ENCODE measurements at regions not wholly inside any gene's neighbourhood (a gene's known extent, or its start where the extent isn't known, plus 50 kb on each side); places are given as distances from the start of the nearest gene placed in this dataset.
A peak's percentile ranks its signal among the peaks of the same experiment; 100 is the strongest.

- H3K36me3 ChIP-seq (ENCODE audit: control insufficient read depth in 1 of 2, insufficient read depth in 2 of 2, low read length in 1 of 2): no peaks in the 10 kb centered on the region
- no peaks in the 10 kb centered on the region for H3K27me3 ChIP-seq (ENCODE audit: control insufficient read depth in 1 of 2, insufficient read depth in 2 of 2, low read length in 1 of 2)
- no peaks in the 10 kb centered on the region for H3K4me1 ChIP-seq (ENCODE audit: control insufficient read depth in 1 of 2, insufficient read depth in 2 of 2, low read length in 2 of 2)
- DNase-seq (no peak), ATAC-seq (ENCODE audit: low FRiP score) (no peak)
- H3K4me3 ChIP-seq (ENCODE audit: low read length in 2 of 2): no peak overlapping the region
- no peak overlapping the region for H3K27ac ChIP-seq (ENCODE audit: low read depth in 1 of 2, low read length in 2 of 2)
- 96 to 98% methylated on average over 3 of the region's 3 CpGs for WGBS, 2 donors
- no peaks in the 10 kb centered on the region for H3K9me3 ChIP-seq (ENCODE audit: control insufficient read depth, low read length)
- intact Hi-C loops (cut with DNase I): no loop called here
Measured at GRCh38 chr1:208844158-208844557, 600.0 kb upstream of the PLXNA2 start.

- H3K36me3 ChIP-seq (ENCODE audit: control insufficient read depth in 1 of 2, insufficient read depth in 2 of 2, low read length in 1 of 2): no peaks in the 10 kb centered on the region
- peaks cover 0 to 2% of the 10 kb centered on the region in 2 donors for H3K4me1 ChIP-seq (ENCODE audit: control insufficient read depth in 1 of 2, insufficient read depth in 2 of 2, low read length in 2 of 2)
- DNase-seq (no peak), ATAC-seq (ENCODE audit: low FRiP score) (no peak)
- H3K27ac ChIP-seq (ENCODE audit: low read depth in 1 of 2, low read length in 2 of 2): no peak overlapping the region
- H3K9me3 ChIP-seq (ENCODE audit: control insufficient read depth, low read length): no peaks in the 10 kb centered on the region
- intact Hi-C loops (cut with DNase I): no loop called here
- no peak overlapping the region for H3K4me3 ChIP-seq (ENCODE audit: low read length in 2 of 2)
- H3K27me3 ChIP-seq (ENCODE audit: control insufficient read depth in 1 of 2, insufficient read depth in 2 of 2, low read length in 1 of 2): no peaks in the 10 kb centered on the region
- WGBS, 2 donors: 89 to 90% methylated on average over 1 of the region's 1 CpG
Measured at GRCh38 chr1:208848854-208849253, 604.7 kb upstream of the PLXNA2 start.

- Histone ChIP-seq H3K27me3 (ENCODE audit: control insufficient read depth in 1 of 2, insufficient read depth in 2 of 2, low read length in 1 of 2) (no peaks in the 10 kb centered on the region), H3K4me3 (ENCODE audit: low read length in 2 of 2) (no peak overlapping the region), H3K4me1 (ENCODE audit: control insufficient read depth in 1 of 2, insufficient read depth in 2 of 2, low read length in 2 of 2) (peaks cover 0 to 2% of the 10 kb centered on the region in 2 donors), H3K27ac (ENCODE audit: low read depth in 1 of 2, low read length in 2 of 2) (no peak overlapping the region), H3K9me3 (ENCODE audit: control insufficient read depth, low read length) (no peaks in the 10 kb centered on the region), H3K36me3 (ENCODE audit: control insufficient read depth in 1 of 2, insufficient read depth in 2 of 2, low read length in 1 of 2) (no peaks in the 10 kb centered on the region)
- DNase-seq (no peak), ATAC-seq (ENCODE audit: low FRiP score) (no peak)
- WGBS, 2 donors: 88 to 91% methylated on average over 5 of the region's 5 CpGs
- intact Hi-C loops (cut with DNase I): no loop called here
Measured at GRCh38 chr1:208850442-208850841, 606.3 kb upstream of the PLXNA2 start.

- no peaks in the 10 kb centered on the region for H3K9me3 ChIP-seq (ENCODE audit: control insufficient read depth, low read length)
- WGBS, 2 donors: 10 to 80% methylated on average over 2 of the region's 2 CpGs
- DNase-seq (peak; percentile 46 to 87), ATAC-seq (ENCODE audit: low FRiP score) (no peak)
- H3K4me3 ChIP-seq (ENCODE audit: low read length in 2 of 2): no peak overlapping the region
- H3K36me3 ChIP-seq (ENCODE audit: control insufficient read depth in 1 of 2, insufficient read depth in 2 of 2, low read length in 1 of 2): no peaks in the 10 kb centered on the region
- H3K27ac ChIP-seq (ENCODE audit: low read depth in 1 of 2, low read length in 2 of 2): no peak overlapping the region
- no peaks in the 10 kb centered on the region for H3K27me3 ChIP-seq (ENCODE audit: control insufficient read depth in 1 of 2, insufficient read depth in 2 of 2, low read length in 1 of 2)
- H3K4me1 ChIP-seq (ENCODE audit: control insufficient read depth in 1 of 2, insufficient read depth in 2 of 2, low read length in 2 of 2): peaks cover 0 to 2% of the 10 kb centered on the region in 2 donors
- intact Hi-C loops (cut with DNase I): no loop called here
Measured at GRCh38 chr1:208851366-208851765, 607.2 kb upstream of the PLXNA2 start.

- ATAC-seq (ENCODE audit: low FRiP score): no peak
- H3K27me3 ChIP-seq (ENCODE audit: control insufficient read depth in 1 of 2, insufficient read depth in 2 of 2, low read length in 1 of 2): no peaks in the 10 kb centered on the region
- no peaks in the 10 kb centered on the region for H3K36me3 ChIP-seq (ENCODE audit: control insufficient read depth in 1 of 2, insufficient read depth in 2 of 2, low read length in 1 of 2)
- no peak overlapping the region for H3K4me3 ChIP-seq (ENCODE audit: low read length in 2 of 2)
- no peaks in the 10 kb centered on the region for H3K9me3 ChIP-seq (ENCODE audit: control insufficient read depth, low read length)
- no peak for DNase-seq
- H3K4me1 ChIP-seq (ENCODE audit: control insufficient read depth in 1 of 2, insufficient read depth in 2 of 2, low read length in 2 of 2): peaks cover 0 to 2% of the 10 kb centered on the region in 2 donors
- intact Hi-C loops (cut with DNase I): no loop called here
- WGBS, 2 donors: 95% methylated on average over 3 of the region's 3 CpGs
- no peak overlapping the region for H3K27ac ChIP-seq (ENCODE audit: low read depth in 1 of 2, low read length in 2 of 2)
Measured at GRCh38 chr1:208852911-208853310, 608.7 kb upstream of the PLXNA2 start.

- Histone ChIP-seq H3K4me3 (ENCODE audit: low read length in 2 of 2) (no peak overlapping the region), H3K4me1 (ENCODE audit: control insufficient read depth in 1 of 2, insufficient read depth in 2 of 2, low read length in 2 of 2) (peaks cover 0 to 2% of the 10 kb centered on the region in 2 donors), H3K9me3 (ENCODE audit: control insufficient read depth, low read length) (no peaks in the 10 kb centered on the region), H3K27me3 (ENCODE audit: control insufficient read depth in 1 of 2, insufficient read depth in 2 of 2, low read length in 1 of 2) (no peaks in the 10 kb centered on the region), H3K27ac (ENCODE audit: low read depth in 1 of 2, low read length in 2 of 2) (no peak overlapping the region), H3K36me3 (ENCODE audit: control insufficient read depth in 1 of 2, insufficient read depth in 2 of 2, low read length in 1 of 2) (no peaks in the 10 kb centered on the region)
- ATAC-seq (ENCODE audit: low FRiP score) (no peak), DNase-seq (no peak)
- 90 to 95% methylated on average over 1 of the region's 1 CpG for WGBS, 2 donors
- intact Hi-C loops (cut with DNase I): no loop called here
Measured at GRCh38 chr1:208855403-208855802, 611.2 kb upstream of the PLXNA2 start.

GRCh38 chr1:208857465-208857864 lies 613.3 kb upstream of the PLXNA2 start:
- Histone ChIP-seq H3K4me3 (ENCODE audit: low read length in 2 of 2) (no peak overlapping the region), H3K9me3 (ENCODE audit: control insufficient read depth, low read length) (no peaks in the 10 kb centered on the region), H3K36me3 (ENCODE audit: control insufficient read depth in 1 of 2, insufficient read depth in 2 of 2, low read length in 1 of 2) (no peaks in the 10 kb centered on the region), H3K4me1 (ENCODE audit: control insufficient read depth in 1 of 2, insufficient read depth in 2 of 2, low read length in 2 of 2) (no peaks in the 10 kb centered on the region), H3K27ac (ENCODE audit: low read depth in 1 of 2, low read length in 2 of 2) (no peak overlapping the region), H3K27me3 (ENCODE audit: control insufficient read depth in 1 of 2, insufficient read depth in 2 of 2, low read length in 1 of 2) (no peaks in the 10 kb centered on the region)
- no peak for DNase-seq
- intact Hi-C loops (cut with DNase I): no loop called here
- no peak for ATAC-seq (ENCODE audit: low FRiP score)
- WGBS, 2 donors: 90% methylated on average over 2 of the region's 2 CpGs

- no peak overlapping the region for H3K4me3 ChIP-seq (ENCODE audit: low read length in 2 of 2)
- H3K27me3 ChIP-seq (ENCODE audit: control insufficient read depth in 1 of 2, insufficient read depth in 2 of 2, low read length in 1 of 2): no peaks in the 10 kb centered on the region
- no peaks in the 10 kb centered on the region for H3K36me3 ChIP-seq (ENCODE audit: control insufficient read depth in 1 of 2, insufficient read depth in 2 of 2, low read length in 1 of 2)
- DNase-seq (no peak), ATAC-seq (ENCODE audit: low FRiP score) (no peak)
- no peaks in the 10 kb centered on the region for H3K4me1 ChIP-seq (ENCODE audit: control insufficient read depth in 1 of 2, insufficient read depth in 2 of 2, low read length in 2 of 2)
- intact Hi-C loops (cut with DNase I): no loop called here
- no peaks in the 10 kb centered on the region for H3K9me3 ChIP-seq (ENCODE audit: control insufficient read depth, low read length)
- H3K27ac ChIP-seq (ENCODE audit: low read depth in 1 of 2, low read length in 2 of 2): no peak overlapping the region
- WGBS, 2 donors: 83 to 86% methylated on average over 5 of the region's 5 CpGs
Measured at GRCh38 chr1:208858738-208859137, 614.6 kb upstream of the PLXNA2 start.

- intact Hi-C loops (cut with DNase I): no loop called here
- no peak for ATAC-seq (ENCODE audit: low FRiP score)
- WGBS, 2 donors: 81 to 82% methylated on average over 1 of the region's 1 CpG
Measured at GRCh38 chr1:208864366-208864965, 620.3 kb upstream of the PLXNA2 start.

More at GRCh38 chr1:208864366-208864965, 620.3 kb upstream of the PLXNA2 start:
- no peak for DNase-seq
- H3K4me3 ChIP-seq (ENCODE audit: low read length in 2 of 2): no peak overlapping the region
- H3K27me3 ChIP-seq (ENCODE audit: control insufficient read depth in 1 of 2, insufficient read depth in 2 of 2, low read length in 1 of 2): no peaks in the 10 kb centered on the region
- no peaks in the 10 kb centered on the region for H3K9me3 ChIP-seq (ENCODE audit: control insufficient read depth, low read length)
- no peaks in the 10 kb centered on the region for H3K4me1 ChIP-seq (ENCODE audit: control insufficient read depth in 1 of 2, insufficient read depth in 2 of 2, low read length in 2 of 2)
- H3K27ac ChIP-seq (ENCODE audit: low read depth in 1 of 2, low read length in 2 of 2): no peak overlapping the region
- no peaks in the 10 kb centered on the region for H3K36me3 ChIP-seq (ENCODE audit: control insufficient read depth in 1 of 2, insufficient read depth in 2 of 2, low read length in 1 of 2)
